ENCODE measurements at regions not wholly inside any gene's neighbourhood (a gene's known extent, or its start where the extent isn't known, plus 50 kb on each side); places are given as distances from the start of the nearest gene placed in this dataset.

GRCh38 chr6:156654919-156655918, 122.0 kb upstream of the ARID1B start:
- H3K4me3 ChIP-seq (ENCODE audit: low read depth, low read length) = no peak overlapping the region
- no peaks in the 10 kb centered on the region for H3K9me3 ChIP-seq (ENCODE audit: control insufficient read depth, low read length)
- TF ChIP-seq CTCF (IDR thresholded peaks at IDR 0.05) = no peak
- no peak overlapping the region for H2AFZ ChIP-seq
- H3K4me2 ChIP-seq (ENCODE audit: low read length) = no peak overlapping the region
- H3K9ac ChIP-seq = no peak overlapping the region
- no peaks in the 10 kb centered on the region for H3K27me3 ChIP-seq (ENCODE audit: control insufficient read depth, insufficient read depth, low read length)
- H3K79me2 ChIP-seq = no peaks in the 10 kb centered on the region
- no peak overlapping the region for H3K27ac ChIP-seq
- no peaks in the 10 kb centered on the region for H3K4me1 ChIP-seq
- no peaks in the 10 kb centered on the region for H3K36me3 ChIP-seq (ENCODE audit: control insufficient read depth, insufficient read depth, low read length)

GRCh38 chr6:156652231-156652750, 124.9 kb upstream of the ARID1B start:
- no peak overlapping the region for H3K4me3 ChIP-seq (ENCODE audit: low read depth, low read length)
- TF ChIP-seq CTCF (IDR thresholded peaks at IDR 0.05) = no peak
- H3K27me3 ChIP-seq (ENCODE audit: control insufficient read depth, insufficient read depth, low read length) = no peaks in the 10 kb centered on the region
- no peaks in the 10 kb centered on the region for H3K9me3 ChIP-seq (ENCODE audit: control insufficient read depth, low read length)
- no peak overlapping the region for H3K27ac ChIP-seq
- H2AFZ ChIP-seq = no peak overlapping the region
- no peaks in the 10 kb centered on the region for H3K79me2 ChIP-seq
- no peak overlapping the region for H3K9ac ChIP-seq
- no peaks in the 10 kb centered on the region for H3K36me3 ChIP-seq (ENCODE audit: control insufficient read depth, insufficient read depth, low read length)
- H3K4me2 ChIP-seq (ENCODE audit: low read length) = no peak overlapping the region
- H3K4me1 ChIP-seq = no peaks in the 10 kb centered on the region

- Histone ChIP-seq H3K9me3 (ENCODE audit: control insufficient read depth, low read length) (no peaks in the 10 kb centered on the region), H3K79me2 (no peaks in the 10 kb centered on the region), H3K4me2 (ENCODE audit: low read length) (no peak overlapping the region), H3K9ac (no peak overlapping the region), H3K36me3 (ENCODE audit: control insufficient read depth, insufficient read depth, low read length) (no peaks in the 10 kb centered on the region), H3K4me1 (no peaks in the 10 kb centered on the region), H3K4me3 (ENCODE audit: low read depth, low read length) (no peak overlapping the region), H3K27me3 (ENCODE audit: control insufficient read depth, insufficient read depth, low read length) (no peaks in the 10 kb centered on the region), H2AFZ (no peak overlapping the region), H3K27ac (no peak overlapping the region)
- TF ChIP-seq CTCF (IDR thresholded peaks at IDR 0.05) = no peak
These were observed 125.7 kb upstream of the ARID1B start for GRCh38 chr6:156651486-156651885.

GRCh38 chr6:156650896-156651390, 126.2 kb upstream of the ARID1B start:
- Histone ChIP-seq H3K9ac (no peak overlapping the region), H3K9me3 (ENCODE audit: control insufficient read depth, low read length) (no peaks in the 10 kb centered on the region), H3K27ac (no peak overlapping the region), H3K79me2 (no peaks in the 10 kb centered on the region), H3K4me2 (ENCODE audit: low read length) (no peak overlapping the region), H3K4me3 (ENCODE audit: low read depth, low read length) (no peak overlapping the region), H2AFZ (no peak overlapping the region), H3K36me3 (ENCODE audit: control insufficient read depth, insufficient read depth, low read length) (no peaks in the 10 kb centered on the region), H3K27me3 (ENCODE audit: control insufficient read depth, insufficient read depth, low read length) (no peaks in the 10 kb centered on the region), H3K4me1 (no peaks in the 10 kb centered on the region)
- TF ChIP-seq CTCF (IDR thresholded peaks at IDR 0.05) = no peak
